Heart left ventricle (tissue), 16 donors: ENCODE measurements at regions not wholly inside any gene's neighbourhood (a gene's known extent, or its start where the extent isn't known, plus 50 kb on each side); places are given as distances from the start of the nearest gene placed in this dataset.

Experiments
- ATAC-seq, 4 donors: fragments of 200-7000 bp; cut with Tn5 transposase; one replicate each; pipeline ENCODE4 v1.9.1; 2020 to 2022; ENCODE audit warnings: moderate library complexity in 4 of 4, mild to moderate bottlenecking in 3 of 4, moderate number of reproducible peaks in 1 of 4
- DNase-seq, 5 donors: peaks; one replicate each; pipeline ENCODE4 v3.0.0-alpha.2; 2020
- H3K27ac ChIP-seq, 12 donors: fragments of 200-600 bp; sonication (generic) in 4 of 12; one replicate each; pipeline versions ENCODE4 v1.5.0 to v1.8.0; 2016 to 2022; ENCODE audit warnings: mild to moderate bottlenecking in 2 of 12
- H3K27me3 ChIP-seq, 9 donors: fragments of 200-600 bp; sonication (generic) in 2 of 9; one replicate each; pipeline versions ENCODE4 v1.5.1 to v1.8.0; 2016 to 2022; ENCODE audit warnings: mild to moderate bottlenecking in 3 of 9
- H3K36me3 ChIP-seq, 9 donors: fragments of 200-600 bp; sonication (generic) in 2 of 9; one replicate each; pipeline versions ENCODE4 v1.5.0 to v1.8.0; 2018 to 2022; ENCODE audit warnings: mild to moderate bottlenecking in 2 of 9
- H3K4me1 ChIP-seq, 12 donors: fragments of 200-600 bp; sonication (generic) in 4 of 12; one replicate each; pipeline versions ENCODE4 v1.5.0 to v1.8.0; 2016 to 2022; ENCODE audit warnings: mild to moderate bottlenecking in 3 of 12
- H3K4me3 ChIP-seq, 12 donors: fragments of 200-600 bp; sonication (generic) in 4 of 12; one replicate each; pipeline versions ENCODE4 v1.5.0 to v1.8.0; 2017 to 2022; ENCODE audit warnings: mild to moderate bottlenecking in 9 of 12, moderate library complexity in 4 of 12
- H3K9me3 ChIP-seq, 12 donors: fragments of 200-600 bp; sonication (generic) in 4 of 12; one replicate each; pipeline versions ENCODE4 v1.5.0 to v1.8.0; 2016 to 2022; ENCODE audit warnings: mild to moderate bottlenecking in 1 of 12
- POLR2A ChIP-seq, 2 donors: fragments of 450-650 bp; IDR thresholded peaks; one replicate each; pipeline ENCODE4 v1.6.1; 2017; ENCODE audit warnings: antibody characterized with exemption in 2 of 2, mild to moderate bottlenecking in 2 of 2, moderate library complexity in 2 of 2
- WGBS, 4 donors: extraction: QIAGEN DNeasy Blood & Tissue Kit in 2 of 4; methylation state at CpG; one replicate each; pipeline versions ENCODE4 v1.1.5 to v1.1.7; 2013 to 2018; 5-methylcytosine and 5-hydroxymethylcytosine counted together
- intact Hi-C, 10 donors: fragments of 100-400 bp; cut with DNase I; formaldehyde crosslinking; loops; one replicate each; pipeline versions ENCODE4 v1.11.1 to v1.14.2; 2022
- TF ChIP-seq, protein P1 (sequence below), 12 donors: fragments of 200-600 bp; sonication (generic) in 4 of 12; IDR thresholded peaks; one replicate each; pipeline versions ENCODE4 v1.5.0 to v1.8.0; 2018 to 2022; ENCODE audit warnings: antibody characterized with exemption in 12 of 12, mild to moderate bottlenecking in 5 of 12
- donor health status: ischemic (EF 13 %, LVEDD 7.1; RV severe dilation, severe dysfunction).
- donor health status: healthy with polysubstance abuse.
- donor health status: DM: no; HTN: yes; CAD: no.
- donor health status: DM: no; HTN: no; CAD: no.
- donor health status: ischemic (EF 25% LVEDD 6.9; RV normal size, moderate dysfunction).
- donor health status: ischemic (EF 25% LVEDD 5.7; RV mildly dilated, moderate dysfunction).
- donor health status: healthy.
- donor health status: DM: yes; HTN: yes; CAD: no.
- donor health status: ischemic (EF 35%, LVEDD 5.7; RV mildly dilated, moderate dysfunction).
- donor health status: nonischemic (EF 11% LVEDD 7.7; RV severe dilation, severe dysfunction).
- donor health status: DM: yes; HTN: yes; CAD: no.
- donor health status: PGD.
- donor health status: ischemic (EF 29% LVEDD 5.4; RV normal size, mild dysfunction).
- donor health status: nonischemic (EF 23%, LVEDD 6.1; RV moderate dilation, normal function).

DNA sequence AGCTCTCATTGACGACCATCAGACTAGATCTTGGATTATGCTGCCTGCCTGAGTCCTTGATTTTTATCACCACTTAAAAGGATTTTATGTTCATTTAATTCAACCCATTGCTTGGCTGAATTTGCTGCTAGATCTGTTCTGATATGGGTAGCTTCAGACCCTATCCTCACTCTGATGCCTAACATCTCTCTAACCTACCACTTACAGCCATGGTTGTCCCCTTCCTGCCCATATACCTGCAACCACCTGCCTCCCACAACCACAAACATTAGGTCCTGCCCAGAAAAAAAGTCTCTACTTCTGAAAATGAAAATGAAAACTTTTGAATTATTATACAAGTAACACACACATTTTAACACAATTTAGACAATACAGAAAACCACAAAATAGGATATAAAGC lies 310.8 kb downstream of the HNRNPD start:
- no peak overlapping the region for H3K4me3 ChIP-seq
- H3K27me3 ChIP-seq = peaks cover 0 to 1% (median 0%) of the 10 kb centered on the region in 9 donors
- DNase-seq (no peak), ATAC-seq (no peak)
- WGBS, 4 donors = 69 to 77% (median 71%) methylated on average over 1 of the region's 1 CpG
- H3K27ac ChIP-seq = no peak overlapping the region
- TF ChIP-seq, protein P1, sequence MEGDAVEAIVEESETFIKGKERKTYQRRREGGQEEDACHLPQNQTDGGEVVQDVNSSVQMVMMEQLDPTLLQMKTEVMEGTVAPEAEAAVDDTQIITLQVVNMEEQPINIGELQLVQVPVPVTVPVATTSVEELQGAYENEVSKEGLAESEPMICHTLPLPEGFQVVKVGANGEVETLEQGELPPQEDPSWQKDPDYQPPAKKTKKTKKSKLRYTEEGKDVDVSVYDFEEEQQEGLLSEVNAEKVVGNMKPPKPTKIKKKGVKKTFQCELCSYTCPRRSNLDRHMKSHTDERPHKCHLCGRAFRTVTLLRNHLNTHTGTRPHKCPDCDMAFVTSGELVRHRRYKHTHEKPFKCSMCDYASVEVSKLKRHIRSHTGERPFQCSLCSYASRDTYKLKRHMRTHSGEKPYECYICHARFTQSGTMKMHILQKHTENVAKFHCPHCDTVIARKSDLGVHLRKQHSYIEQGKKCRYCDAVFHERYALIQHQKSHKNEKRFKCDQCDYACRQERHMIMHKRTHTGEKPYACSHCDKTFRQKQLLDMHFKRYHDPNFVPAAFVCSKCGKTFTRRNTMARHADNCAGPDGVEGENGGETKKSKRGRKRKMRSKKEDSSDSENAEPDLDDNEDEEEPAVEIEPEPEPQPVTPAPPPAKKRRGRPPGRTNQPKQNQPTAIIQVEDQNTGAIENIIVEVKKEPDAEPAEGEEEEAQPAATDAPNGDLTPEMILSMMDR (IDR thresholded peaks at IDR 0.05) = no peak
- TF ChIP-seq POLR2A (IDR thresholded peaks at IDR 0.05) = no peak
- H3K9me3 ChIP-seq = no peaks in the 10 kb centered on the region
- H3K4me1 ChIP-seq = no peaks in the 10 kb centered on the region
- intact Hi-C loops = no loop called here
- no peaks in the 10 kb centered on the region for H3K36me3 ChIP-seq

DNA sequence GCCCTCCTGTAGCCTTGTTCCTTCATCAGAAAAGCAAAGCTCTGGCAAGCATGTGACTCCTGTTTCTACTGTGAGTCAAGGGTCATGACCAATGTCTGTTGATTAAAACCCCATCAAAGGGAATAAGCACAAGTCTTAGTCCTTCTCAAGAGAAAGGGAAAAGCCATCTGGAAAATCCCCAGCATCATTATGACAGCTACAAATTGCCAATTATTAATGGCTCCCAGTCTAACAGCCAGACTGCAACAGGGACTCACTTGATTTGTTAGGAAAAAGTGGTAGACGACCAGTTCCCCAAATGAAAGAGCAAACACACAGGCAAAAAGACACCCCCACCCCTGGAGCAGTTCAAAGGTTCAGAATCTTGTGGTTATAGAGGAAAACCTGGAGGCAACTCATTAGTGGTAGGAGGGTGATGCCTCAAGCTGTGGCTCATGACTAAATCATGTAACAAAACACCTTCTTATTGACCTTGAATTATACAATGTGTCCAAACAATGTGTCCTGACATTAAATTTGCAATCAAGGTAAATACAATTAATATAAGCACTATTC lies 315.7 kb downstream of the HNRNPD start:
- H3K27ac ChIP-seq = no peak overlapping the region
- intact Hi-C loops = no loop called here
- ATAC-seq (no peak), DNase-seq (no peak)
- TF ChIP-seq POLR2A (IDR thresholded peaks at IDR 0.05) = no peak
- H3K4me1 ChIP-seq = no peaks in the 10 kb centered on the region
- H3K36me3 ChIP-seq = no peaks in the 10 kb centered on the region
- H3K4me3 ChIP-seq = no peak overlapping the region
- H3K27me3 ChIP-seq = no peaks in the 10 kb centered on the region
- peaks cover 0 to 3% (median 0%) of the 10 kb centered on the region in 12 donors for H3K9me3 ChIP-seq
- 27 to 52% (median 42%) methylated on average over 1 of the region's 1 CpG for WGBS, 4 donors

DNA sequence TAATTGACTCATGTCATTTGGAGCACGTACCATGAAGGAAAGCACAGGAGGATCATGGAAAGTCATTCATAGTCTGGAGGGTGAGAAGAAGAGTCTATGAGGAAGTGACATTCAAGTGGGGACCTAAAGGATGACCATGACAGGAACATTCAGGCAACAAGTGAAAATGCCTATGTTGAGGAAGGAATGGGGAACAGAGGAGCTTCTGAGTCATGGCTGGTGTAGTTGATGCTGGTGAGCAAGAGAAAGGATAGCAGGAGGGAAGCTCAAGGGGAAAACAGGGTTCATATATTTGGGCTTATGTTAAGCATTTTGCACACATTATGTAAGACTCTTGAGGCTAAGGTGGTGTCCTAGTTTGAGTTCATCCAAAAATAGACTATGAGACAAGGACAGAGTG lies 318.6 kb downstream of the HNRNPD start:
- ATAC-seq (no peak), DNase-seq (no peak)
- Histone ChIP-seq H3K36me3 (no peaks in the 10 kb centered on the region), H3K27ac (no peak overlapping the region), H3K9me3 (peaks cover 0 to 3% (median 0%) of the 10 kb centered on the region in 12 donors), H3K4me3 (no peak overlapping the region), H3K27me3 (peaks cover 0 to 7% (median 0%) of the 10 kb centered on the region in 9 donors), H3K4me1 (no peaks in the 10 kb centered on the region)
- WGBS, 4 donors = 79 to 85% (median 82%) methylated on average over 1 of the region's 1 CpG
- TF ChIP-seq POLR2A (IDR thresholded peaks at IDR 0.05) = no peak
- TF ChIP-seq, protein P1 (IDR thresholded peaks at IDR 0.05) = no peak
- intact Hi-C loops = no loop called here

DNA sequence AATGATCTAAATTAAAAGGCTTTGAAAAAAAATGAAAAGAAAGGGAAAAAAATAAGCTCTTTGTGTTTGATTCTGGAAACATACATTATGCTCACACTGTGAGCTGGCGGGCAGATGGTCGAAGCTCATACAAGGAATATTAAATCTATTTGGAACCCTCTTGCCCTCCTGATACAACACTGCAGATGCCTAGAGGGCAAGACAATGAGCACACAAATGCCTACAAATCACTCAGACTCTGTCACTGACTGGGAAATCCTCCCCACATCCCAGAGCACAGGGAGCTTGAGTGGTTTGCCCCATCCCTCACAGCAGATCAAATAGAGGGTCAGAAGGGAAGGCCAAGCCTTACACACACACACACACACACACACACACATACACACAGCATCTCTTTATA lies 320.4 kb downstream of the HNRNPD start:
- H3K27me3 ChIP-seq = peaks cover 0 to 8% (median 0%) of the 10 kb centered on the region in 9 donors
- intact Hi-C loops = no loop called here
- no peaks in the 10 kb centered on the region for H3K36me3 ChIP-seq
- H3K4me3 ChIP-seq = no peak overlapping the region
- WGBS, 4 donors = 85 to 95% (median 92%) methylated on average over 2 of the region's 2 CpGs
- no peak for ATAC-seq
- no peak for DNase-seq
- no peak overlapping the region for H3K27ac ChIP-seq
- no peaks in the 10 kb centered on the region for H3K4me1 ChIP-seq
- no peak for TF ChIP-seq POLR2A (IDR thresholded peaks at IDR 0.05)
- TF ChIP-seq, protein P1 (IDR thresholded peaks at IDR 0.05) = no peak
- H3K9me3 ChIP-seq = peaks cover 0 to 3% (median 0%) of the 10 kb centered on the region in 12 donors

DNA sequence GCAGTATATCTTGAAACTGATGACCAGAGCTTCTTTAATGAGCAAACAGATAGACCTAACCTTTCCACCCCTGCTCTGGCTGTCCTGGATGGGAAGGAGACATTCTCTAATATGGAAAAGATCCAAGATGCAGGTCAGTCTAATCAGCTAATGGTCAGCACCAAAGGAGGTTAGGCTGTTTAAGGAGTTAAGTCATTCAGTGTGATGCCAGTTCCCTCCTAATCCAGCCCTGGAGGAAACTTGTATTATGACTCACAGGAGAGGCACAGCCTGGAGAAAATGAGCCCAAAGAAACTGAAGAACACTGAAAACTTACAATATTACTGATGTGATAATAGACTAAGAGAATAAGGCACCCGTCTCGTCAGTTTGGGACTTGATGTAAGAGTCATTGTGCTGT lies 323.0 kb downstream of the HNRNPD start:
- Histone ChIP-seq H3K27me3 (peaks cover 0 to 31% (median 5%) of the 10 kb centered on the region in 9 donors), H3K27ac (no peak overlapping the region), H3K4me1 (no peaks in the 10 kb centered on the region), H3K9me3 (no peaks in the 10 kb centered on the region), H3K4me3 (no peak overlapping the region), H3K36me3 (no peaks in the 10 kb centered on the region)
- intact Hi-C loops = no loop called here
- WGBS, 4 donors = 65 to 86% (median 71%) methylated on average over 2 of the region's 2 CpGs
- no peak for ATAC-seq
- no peak for DNase-seq
- TF ChIP-seq POLR2A (IDR thresholded peaks at IDR 0.05) = no peak
- TF ChIP-seq, protein P1 (IDR thresholded peaks at IDR 0.05) = no peak
